GM10248 (cell line): ENCODE measurements at regions not wholly inside any gene's neighbourhood (a gene's known extent, or its start where the extent isn't known, plus 50 kb on each side); places are given as distances from the start of the nearest gene placed in this dataset.

ENCODE experiments used
- CTCF ChIA-PET: fragments of 300-600 bp; sonication (Branson Sonifier 250); formaldehyde crosslinking; extraction: SDS; loops from one replicate; lab custom pipeline; 2021; ENCODE audit warnings: antibody characterized with exemption; lab: Yijun Ruan, JAX
- POLR2A ChIA-PET: fragments of 350-650 bp; sonication (Branson Sonifier 250); formaldehyde crosslinking; extraction: SDS; loops from one replicate; lab custom pipeline; 2020; ENCODE audit warnings: antibody characterized with exemption; lab: Yijun Ruan, JAX
- DNase-seq: peaks from one replicate; pipeline ENCODE4 v3.0.0; 2012; ENCODE audit errors: extremely low spot score
- CTCF ChIP-seq: IDR thresholded peaks from 2 replicates; pipeline ENCODE4 v1.5.1; 2012; ENCODE audit warnings: mild to moderate bottlenecking, low read depth; ENCODE audit errors: extremely low read depth, missing control alignments, control extremely low read depth

- POLR2A ChIA-PET = no interaction called here
- DNase-seq = no peak
- CTCF ChIA-PET = no interaction called here
- no peak for TF ChIP-seq CTCF
These were observed 415.4 kb upstream of the RGPD4 start for GRCh38 chr2:107411267-107411666.

- no peak for DNase-seq
- no peak for TF ChIP-seq CTCF
- ChIA-PET CTCF (interaction anchor here (1.8 to 2.9 kb wide), 2 partner anchors 10 to 91 kb away, joined by 4 to 8 read pairs; no protein-coding TSS in a partner anchor), POLR2A (no interaction called here)
These were observed 414.3 kb upstream of the RGPD4 start for GRCh38 chr2:107412209-107412904.

GRCh38 chr2:107412981-107413380, 413.7 kb upstream of the RGPD4 start:
- CTCF ChIA-PET = interaction anchor here (1.8 to 2.9 kb wide), 2 partner anchors 10 to 91 kb away, joined by 4 to 8 read pairs; no protein-coding TSS in a partner anchor
- no peak for DNase-seq
- no peak for TF ChIP-seq CTCF
- POLR2A ChIA-PET = interaction anchor here (0.5 kb wide), 1 partner anchor 7 kb away, joined by 4 read pairs; no protein-coding TSS in a partner anchor

- DNase-seq = no peak
- POLR2A ChIA-PET = no interaction called here
- CTCF ChIA-PET = interaction anchor here (1.1 to 2.9 kb wide), 3 partner anchors 8 to 26 kb away, joined by 3 to 8 read pairs (median 4); no protein-coding TSS in a partner anchor
- TF ChIP-seq CTCF = no peak
These were observed 412.3 kb upstream of the RGPD4 start for GRCh38 chr2:107414376-107414775.

- ChIA-PET POLR2A (no interaction called here), CTCF (interaction anchor here (1.5 kb wide), 1 partner anchor 9 kb away, joined by 4 read pairs; no protein-coding TSS in a partner anchor)
- DNase-seq = no peak
- TF ChIP-seq CTCF = no peak
These were observed 408.0 kb upstream of the RGPD4 start for GRCh38 chr2:107418708-107419107.

- ChIA-PET POLR2A (no interaction called here), CTCF (interaction anchor here (1.5 kb wide), 1 partner anchor 10 kb away, joined by 4 read pairs; no protein-coding TSS in a partner anchor)
- DNase-seq = no peak
- no peak for TF ChIP-seq CTCF
These were observed 407.5 kb upstream of the RGPD4 start for GRCh38 chr2:107419191-107419590.
